SK-N-SH treated with all-trans-retinoic acid at 6 μM for 48 hours (cell line): ENCODE measurements at regions not wholly inside any gene's neighbourhood (a gene's known extent, or its start where the extent isn't known, plus 50 kb on each side); places are given as distances from the start of the nearest gene placed in this dataset.
A peak's percentile ranks its signal among the peaks of the same experiment; 100 is the strongest.
"Not testable (repeated sequence)": the region's sequence is repeated elsewhere in the genome, so short reads cannot be mapped to it uniquely, and the experiment has no call there.

Experiments
- ATAC-seq: fragments of 200-7000 bp; cut with Tn5 transposase; 3 replicates; pipeline ENCODE4 v1.9.1; 2020; ENCODE audit warnings: mild to moderate bottlenecking, moderate library complexity
- ARNTL ChIP-seq: fragments of 450-650 bp; formaldehyde crosslinking; IDR thresholded peaks from 2 replicates; pipeline ENCODE4 v1.5.0; 2020; ENCODE audit warnings: low read depth, mild to moderate bottlenecking, moderate library complexity, borderline replicate concordance
- BACH2 ChIP-seq: fragments of 250-450 bp; sonication (Bioruptor Pico); IDR thresholded peaks from 2 replicates; pipeline ENCODE4 v1.9.0; 2021; ENCODE audit warnings: mild to moderate bottlenecking, borderline replicate concordance
- CSDC2 ChIP-seq: fragments of 250-450 bp; sonication (Bioruptor Pico); IDR thresholded peaks from 2 replicates; pipeline ENCODE4 v1.5.0; 2020; ENCODE audit warnings: mild to moderate bottlenecking, moderate library complexity
- ESRRG ChIP-seq: fragments of 250-450 bp; sonication (Bioruptor Pico); IDR thresholded peaks from 2 replicates; pipeline ENCODE4 v1.6.1; 2021; ENCODE audit warnings: mild to moderate bottlenecking
- GLIS3 ChIP-seq: fragments of 250-450 bp; sonication (Bioruptor Pico); IDR thresholded peaks from 2 replicates; pipeline ENCODE4 v1.5.0; 2020; ENCODE audit warnings: mild to moderate bottlenecking, moderate library complexity
- ISL1 ChIP-seq: fragments of 250-450 bp; sonication (Bioruptor Pico); IDR thresholded peaks from 2 replicates; pipeline ENCODE4 v2.1.2; 2022; ENCODE audit warnings: mild to moderate bottlenecking, moderate library complexity
- PPARA ChIP-seq: fragments of 250-450 bp; sonication (Bioruptor Pico); IDR thresholded peaks from 2 replicates; pipeline ENCODE4 v1.5.0; 2020; ENCODE audit warnings: mild to moderate bottlenecking, borderline replicate concordance
- RARB ChIP-seq: fragments of 250-450 bp; sonication (Bioruptor Pico); IDR thresholded peaks from 2 replicates; pipeline ENCODE4 v1.8.0; 2021; ENCODE audit warnings: mild to moderate bottlenecking, moderate library complexity
- SNAI2 ChIP-seq: fragments of 250-450 bp; sonication (Bioruptor Pico); IDR thresholded peaks from 2 replicates; pipeline ENCODE4 v1.5.0; 2020; ENCODE audit warnings: mild to moderate bottlenecking, moderate library complexity
- TCF4 ChIP-seq: fragments of 250-450 bp; sonication (Bioruptor Pico); IDR thresholded peaks from 2 replicates; pipeline ENCODE4 v1.8.0; 2021; ENCODE audit warnings: mild to moderate bottlenecking, moderate library complexity, borderline replicate concordance
- TOX ChIP-seq: fragments of 250-450 bp; sonication (Bioruptor Pico); IDR thresholded peaks from 2 replicates; pipeline ENCODE4 v1.8.0; 2021; ENCODE audit warnings: mild to moderate bottlenecking, moderate library complexity, borderline replicate concordance
- ZC3H10 ChIP-seq: fragments of 250-450 bp; sonication (Bioruptor Pico); IDR thresholded peaks from 2 replicates; pipeline ENCODE4 v1.5.1; 2021; ENCODE audit warnings: mild to moderate bottlenecking, moderate library complexity
- ZFP3 ChIP-seq: fragments of 250-450 bp; sonication (Bioruptor Pico); IDR thresholded peaks from 2 replicates; pipeline ENCODE4 v1.5.0; 2020; ENCODE audit warnings: mild to moderate bottlenecking, moderate library complexity
- ZFP30 ChIP-seq: fragments of 450-650 bp; formaldehyde crosslinking; IDR thresholded peaks from 2 replicates; pipeline ENCODE4 v1.5.0; 2022; ENCODE audit warnings: mild to moderate bottlenecking, moderate library complexity
- ZNF565 ChIP-seq: fragments of 450-650 bp; formaldehyde crosslinking; conservative IDR thresholded peaks from 2 replicates; pipeline ENCODE4 v1.5.0; 2020; ENCODE audit warnings: low read depth, mild to moderate bottlenecking, moderate library complexity
- ZNF70 ChIP-seq: fragments of 450-650 bp; formaldehyde crosslinking; IDR thresholded peaks from 2 replicates; pipeline ENCODE4 v1.5.0; 2020; ENCODE audit warnings: mild to moderate bottlenecking, moderate library complexity
- ZNF8 ChIP-seq: fragments of 450-650 bp; formaldehyde crosslinking; IDR thresholded peaks from 2 replicates; pipeline ENCODE4 v1.5.0; 2020; ENCODE audit warnings: mild to moderate bottlenecking, moderate library complexity
- TF ChIP-seq, protein P1 (sequence below): fragments of 250-450 bp; sonication (Bioruptor Pico); IDR thresholded peaks from 2 replicates; pipeline ENCODE4 v1.5.0; 2020; ENCODE audit warnings: mild to moderate bottlenecking, moderate library complexity
- TF ChIP-seq, protein P2 (sequence below): fragments of 250-450 bp; sonication (Bioruptor Pico); IDR thresholded peaks from 2 replicates; pipeline ENCODE4 v1.5.1; 2020; ENCODE audit warnings: low read depth, mild to moderate bottlenecking, moderate library complexity
- TF ChIP-seq, protein P3 (sequence below): fragments of 250-450 bp; sonication (Bioruptor Pico); IDR thresholded peaks from 2 replicates; pipeline ENCODE4 v1.8.0; 2021; ENCODE audit warnings: low read depth, mild to moderate bottlenecking, moderate library complexity, borderline replicate concordance

DNA sequence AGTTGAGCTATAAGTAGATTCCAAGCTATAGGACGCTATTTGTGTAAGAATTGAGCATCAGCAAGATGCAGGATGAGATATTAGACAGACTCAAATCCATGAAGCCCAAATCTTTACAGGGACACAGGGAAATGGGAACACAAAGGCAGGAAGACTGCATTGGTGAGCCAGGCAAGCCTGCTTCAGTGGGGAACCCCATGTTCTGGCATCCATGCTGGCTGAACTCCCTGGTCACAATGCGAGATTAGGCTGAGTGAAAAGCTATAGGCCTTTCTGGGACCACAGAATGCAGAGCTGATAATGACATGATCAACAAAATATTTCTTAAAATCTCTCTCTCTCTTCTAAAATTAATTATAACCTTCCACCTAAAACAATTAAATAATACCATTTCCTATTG, 170.5 kb downstream of the CDC14C start:
- TF ChIP-seq ESRRG, result no peak
- TF ChIP-seq ZFP3 (CRISPR knock-in tag), result no peak
- TF ChIP-seq CSDC2 (CRISPR knock-in tag), result no peak
- TF ChIP-seq PPARA (CRISPR knock-in tag), result no peak
- no peak for TF ChIP-seq ARNTL (CRISPR knock-in tag)
- no peak for TF ChIP-seq ZNF8 (CRISPR knock-in tag)
- no peak for TF ChIP-seq ZC3H10 (CRISPR knock-in tag)
- TF ChIP-seq, protein P1, sequence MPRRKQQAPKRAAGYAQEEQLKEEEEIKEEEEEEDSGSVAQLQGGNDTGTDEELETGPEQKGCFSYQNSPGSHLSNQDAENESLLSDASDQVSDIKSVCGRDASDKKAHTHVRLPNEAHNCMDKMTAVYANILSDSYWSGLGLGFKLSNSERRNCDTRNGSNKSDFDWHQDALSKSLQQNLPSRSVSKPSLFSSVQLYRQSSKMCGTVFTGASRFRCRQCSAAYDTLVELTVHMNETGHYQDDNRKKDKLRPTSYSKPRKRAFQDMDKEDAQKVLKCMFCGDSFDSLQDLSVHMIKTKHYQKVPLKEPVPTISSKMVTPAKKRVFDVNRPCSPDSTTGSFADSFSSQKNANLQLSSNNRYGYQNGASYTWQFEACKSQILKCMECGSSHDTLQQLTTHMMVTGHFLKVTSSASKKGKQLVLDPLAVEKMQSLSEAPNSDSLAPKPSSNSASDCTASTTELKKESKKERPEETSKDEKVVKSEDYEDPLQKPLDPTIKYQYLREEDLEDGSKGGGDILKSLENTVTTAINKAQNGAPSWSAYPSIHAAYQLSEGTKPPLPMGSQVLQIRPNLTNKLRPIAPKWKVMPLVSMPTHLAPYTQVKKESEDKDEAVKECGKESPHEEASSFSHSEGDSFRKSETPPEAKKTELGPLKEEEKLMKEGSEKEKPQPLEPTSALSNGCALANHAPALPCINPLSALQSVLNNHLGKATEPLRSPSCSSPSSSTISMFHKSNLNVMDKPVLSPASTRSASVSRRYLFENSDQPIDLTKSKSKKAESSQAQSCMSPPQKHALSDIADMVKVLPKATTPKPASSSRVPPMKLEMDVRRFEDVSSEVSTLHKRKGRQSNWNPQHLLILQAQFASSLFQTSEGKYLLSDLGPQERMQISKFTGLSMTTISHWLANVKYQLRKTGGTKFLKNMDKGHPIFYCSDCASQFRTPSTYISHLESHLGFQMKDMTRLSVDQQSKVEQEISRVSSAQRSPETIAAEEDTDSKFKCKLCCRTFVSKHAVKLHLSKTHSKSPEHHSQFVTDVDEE, result no peak
- TF ChIP-seq BACH2 (CRISPR knock-in tag), result no peak
- no peak for TF ChIP-seq GLIS3
- no peak for TF ChIP-seq ISL1 (CRISPR knock-in tag)
- no peak for TF ChIP-seq ZFP30 (CRISPR knock-in tag)
- TF ChIP-seq, protein P2, sequence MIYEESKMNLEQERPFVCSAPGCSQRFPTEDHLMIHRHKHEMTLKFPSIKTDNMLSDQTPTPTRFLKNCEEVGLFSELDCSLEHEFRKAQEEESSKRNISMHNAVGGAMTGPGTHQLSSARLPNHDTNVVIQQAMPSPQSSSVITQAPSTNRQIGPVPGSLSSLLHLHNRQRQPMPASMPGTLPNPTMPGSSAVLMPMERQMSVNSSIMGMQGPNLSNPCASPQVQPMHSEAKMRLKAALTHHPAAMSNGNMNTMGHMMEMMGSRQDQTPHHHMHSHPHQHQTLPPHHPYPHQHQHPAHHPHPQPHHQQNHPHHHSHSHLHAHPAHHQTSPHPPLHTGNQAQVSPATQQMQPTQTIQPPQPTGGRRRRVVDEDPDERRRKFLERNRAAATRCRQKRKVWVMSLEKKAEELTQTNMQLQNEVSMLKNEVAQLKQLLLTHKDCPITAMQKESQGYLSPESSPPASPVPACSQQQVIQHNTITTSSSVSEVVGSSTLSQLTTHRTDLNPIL (CRISPR knock-in tag), result no peak
- TF ChIP-seq ZNF565 (CRISPR knock-in tag), result no peak
- no peak for TF ChIP-seq TOX
- ATAC-seq, result no peak

DNA sequence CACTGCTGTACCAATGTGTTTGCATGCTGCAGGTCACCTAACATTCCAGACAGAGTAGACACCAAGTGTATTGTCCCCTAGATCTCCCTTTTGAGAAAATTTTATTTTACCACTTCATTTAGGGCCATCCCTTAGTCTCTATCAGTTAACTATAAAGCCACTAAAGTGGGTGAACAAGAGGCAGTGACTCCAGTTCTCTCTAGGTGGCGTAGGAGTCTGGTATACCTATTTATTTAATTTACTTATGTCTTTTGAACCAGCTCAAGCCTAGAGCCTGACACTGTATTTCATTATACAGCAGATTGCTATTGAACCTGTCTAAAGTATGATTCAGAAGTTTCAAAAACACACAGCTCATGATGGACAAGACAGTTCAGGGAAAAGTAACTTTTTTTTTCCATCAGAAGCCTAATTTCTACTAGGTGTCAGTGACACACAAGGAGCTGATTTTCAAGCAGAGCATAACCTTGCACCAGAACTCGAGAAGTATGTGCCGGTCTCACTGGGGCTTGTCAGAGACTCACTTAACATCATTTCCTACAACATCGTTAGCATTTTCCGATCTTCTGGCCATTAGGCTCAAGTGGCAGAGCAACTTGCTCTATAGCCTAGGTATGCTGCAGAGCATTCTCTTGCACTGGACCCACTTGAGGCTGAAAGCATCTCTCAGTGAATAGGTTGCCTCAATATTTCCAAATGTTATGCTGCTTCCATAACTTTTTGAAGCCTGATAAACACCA, 175.4 kb downstream of the CDC14C start:
- TF ChIP-seq ZNF70 (CRISPR knock-in tag) (no peak), CSDC2 (CRISPR knock-in tag) (no peak), TOX (no peak), TCF4 (no peak), SNAI2 (CRISPR knock-in tag) (no peak), BACH2 (CRISPR knock-in tag) (no peak), RARB (CRISPR knock-in tag) (no peak), ZFP30 (CRISPR knock-in tag) (no peak), GLIS3 (no peak), PPARA (CRISPR knock-in tag) (no peak), ZNF565 (CRISPR knock-in tag) (no peak), ZC3H10 (CRISPR knock-in tag) (no peak)
- TF ChIP-seq, protein P3, sequence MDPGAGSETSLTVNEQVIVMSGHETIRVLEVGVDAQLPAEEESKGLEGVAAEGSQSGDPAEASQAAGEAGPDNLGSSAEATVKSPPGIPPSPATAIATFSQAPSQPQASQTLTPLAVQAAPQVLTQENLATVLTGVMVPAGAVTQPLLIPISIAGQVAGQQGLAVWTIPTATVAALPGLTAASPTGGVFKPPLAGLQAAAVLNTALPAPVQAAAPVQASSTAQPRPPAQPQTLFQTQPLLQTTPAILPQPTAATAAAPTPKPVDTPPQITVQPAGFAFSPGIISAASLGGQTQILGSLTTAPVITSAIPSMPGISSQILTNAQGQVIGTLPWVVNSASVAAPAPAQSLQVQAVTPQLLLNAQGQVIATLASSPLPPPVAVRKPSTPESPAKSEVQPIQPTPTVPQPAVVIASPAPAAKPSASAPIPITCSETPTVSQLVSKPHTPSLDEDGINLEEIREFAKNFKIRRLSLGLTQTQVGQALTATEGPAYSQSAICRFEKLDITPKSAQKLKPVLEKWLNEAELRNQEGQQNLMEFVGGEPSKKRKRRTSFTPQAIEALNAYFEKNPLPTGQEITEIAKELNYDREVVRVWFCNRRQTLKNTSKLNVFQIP, result no peak
- TF ChIP-seq, protein P1, result no peak
- TF ChIP-seq, all 23 proteins: peak for 0
- peak; percentile 75 for ATAC-seq

DNA sequence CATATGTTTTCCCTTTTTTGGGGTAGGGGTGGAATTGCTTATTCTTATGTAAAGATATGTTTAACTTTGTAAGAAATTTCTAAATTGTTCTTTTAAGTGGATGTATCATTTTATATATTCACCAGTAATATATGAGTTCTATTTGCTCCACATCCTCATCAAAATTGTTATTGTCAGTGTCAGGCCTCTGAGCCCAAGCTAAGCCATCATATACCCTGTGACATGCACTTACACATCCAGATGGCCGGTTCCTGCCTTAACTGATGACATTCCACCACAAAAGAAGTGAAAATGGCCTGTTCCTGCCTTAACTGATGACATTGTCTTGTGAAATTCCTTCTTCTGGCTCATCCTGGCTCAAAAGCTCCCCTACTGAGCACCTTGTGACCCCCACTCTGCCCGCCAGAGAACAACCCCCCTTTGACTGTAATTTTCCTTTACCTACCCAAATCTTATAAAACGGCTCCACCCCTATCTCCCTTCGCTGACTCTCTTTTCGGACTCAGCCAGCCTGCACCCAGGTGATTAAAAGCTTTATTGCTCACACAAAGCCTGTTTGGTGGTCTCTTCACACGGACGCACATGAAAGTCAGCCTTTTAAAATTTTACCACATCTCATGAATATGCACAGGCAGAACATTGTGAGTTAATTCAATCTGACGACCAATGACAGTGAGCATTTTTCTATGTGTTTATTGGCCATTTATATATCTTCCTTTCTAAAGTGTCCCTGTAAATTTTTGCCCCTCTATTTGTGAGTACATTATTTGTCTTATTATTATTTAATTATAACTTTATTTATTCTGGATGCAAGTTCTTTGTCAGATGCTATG, 176.8 kb downstream of the CDC14C start:
- ATAC-seq, result not testable (repeated sequence)
